ENCODE measurements at regions not wholly inside any gene's neighbourhood (a gene's known extent, or its start where the extent isn't known, plus 50 kb on each side); places are given as distances from the start of the nearest gene placed in this dataset.
"Not testable (repeated sequence)": the region's sequence is repeated elsewhere in the genome, so short reads cannot be mapped to it uniquely, and the experiment has no call there.

DNA sequence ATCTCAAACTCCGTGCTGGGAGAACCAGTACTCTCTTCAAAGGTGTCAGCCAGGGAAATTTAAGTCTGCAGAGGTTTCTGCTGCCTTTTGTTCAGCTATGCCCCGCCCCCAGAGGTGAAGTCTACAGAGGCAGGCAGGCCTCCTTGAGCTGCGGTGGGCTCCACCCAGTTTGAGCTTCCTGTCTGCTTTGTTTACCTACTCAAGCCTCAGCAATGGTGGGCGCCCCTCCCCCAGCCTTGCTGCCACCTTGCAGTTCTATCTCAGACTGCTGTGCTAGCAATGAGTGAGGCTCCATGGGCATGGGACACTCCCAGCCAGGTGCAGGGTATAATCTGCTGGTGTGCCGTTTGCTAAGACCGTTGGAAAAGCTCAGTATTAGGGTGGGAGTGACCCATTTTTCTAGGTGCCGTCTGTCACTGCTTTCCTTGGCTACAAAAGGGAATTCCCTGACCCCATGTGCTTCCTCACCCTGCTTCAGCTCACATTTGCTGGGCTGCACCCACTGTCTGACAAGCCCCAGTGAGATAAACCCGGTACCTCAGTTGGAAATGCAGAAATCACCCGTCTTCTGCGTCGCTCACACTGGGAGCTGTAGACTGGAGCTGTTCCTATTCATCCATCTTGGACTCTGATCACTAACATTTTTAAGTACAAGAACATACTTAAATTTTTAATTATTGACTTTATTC, 389.2 kb upstream of the UBE2E3 start:
- not testable (repeated sequence) for TF ChIP-seq POLR2AphosphoS5, POLR2A, EP300 (IDR thresholded peaks at IDR 0.05)
- TF ChIP-seq, protein P1, sequence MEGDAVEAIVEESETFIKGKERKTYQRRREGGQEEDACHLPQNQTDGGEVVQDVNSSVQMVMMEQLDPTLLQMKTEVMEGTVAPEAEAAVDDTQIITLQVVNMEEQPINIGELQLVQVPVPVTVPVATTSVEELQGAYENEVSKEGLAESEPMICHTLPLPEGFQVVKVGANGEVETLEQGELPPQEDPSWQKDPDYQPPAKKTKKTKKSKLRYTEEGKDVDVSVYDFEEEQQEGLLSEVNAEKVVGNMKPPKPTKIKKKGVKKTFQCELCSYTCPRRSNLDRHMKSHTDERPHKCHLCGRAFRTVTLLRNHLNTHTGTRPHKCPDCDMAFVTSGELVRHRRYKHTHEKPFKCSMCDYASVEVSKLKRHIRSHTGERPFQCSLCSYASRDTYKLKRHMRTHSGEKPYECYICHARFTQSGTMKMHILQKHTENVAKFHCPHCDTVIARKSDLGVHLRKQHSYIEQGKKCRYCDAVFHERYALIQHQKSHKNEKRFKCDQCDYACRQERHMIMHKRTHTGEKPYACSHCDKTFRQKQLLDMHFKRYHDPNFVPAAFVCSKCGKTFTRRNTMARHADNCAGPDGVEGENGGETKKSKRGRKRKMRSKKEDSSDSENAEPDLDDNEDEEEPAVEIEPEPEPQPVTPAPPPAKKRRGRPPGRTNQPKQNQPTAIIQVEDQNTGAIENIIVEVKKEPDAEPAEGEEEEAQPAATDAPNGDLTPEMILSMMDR (IDR thresholded peaks at IDR 0.05): not testable (repeated sequence)

Measured in sigmoid colon (tissue), 4 donors.